OCI-LY7 (cell line): ENCODE measurements at regions not wholly inside any gene's neighbourhood (a gene's known extent, or its start where the extent isn't known, plus 50 kb on each side); places are given as distances from the start of the nearest gene placed in this dataset.

Source experiments
- BruUV-seq: library from RNA; stranded (reverse); fragments of 400-500 nt; replicated peaks from 2 replicates; lab custom pipeline; 2021; lab: Mats Ljungman, UMichigan
- CTCF ChIA-PET: fragments of 300-600 bp; sonication (Branson Sonifier 250); formaldehyde crosslinking; loops from one replicate; lab custom pipeline; 2022; ENCODE audit warnings: antibody characterized with exemption; ENCODE audit not compliant: unreplicated experiment; lab: Charles Lee
- POLR2A ChIA-PET: fragments of 300-600 bp; sonication (Branson Sonifier 250); formaldehyde crosslinking; loops from one replicate; lab custom pipeline; 2022; ENCODE audit warnings: antibody characterized with exemption; lab: Charles Lee
- DNase-seq: peaks from one replicate; pipeline ENCODE4 v3.0.0-alpha.2; 2015; ENCODE audit warnings: low spot score
- H2AFZ ChIP-seq: fragments of 200-600 bp; sonication (generic), shearing (Covaris generic); 2 replicates; pipeline ENCODE4 v1.6.1; 2014; ENCODE audit warnings: mild to moderate bottlenecking, antibody characterized with exemption, low read length, moderate library complexity
- H3K27ac ChIP-seq: fragments of 200-600 bp; sonication (generic); 2 replicates; pipeline ENCODE4 v1.5.1; 2014; ENCODE audit warnings: mixed run types, low read depth, mild to moderate bottlenecking, moderate library complexity, low read length, inconsistent platforms; ENCODE audit not compliant: poor library complexity, severe bottlenecking
- H3K36me3 ChIP-seq: fragments of 200-600 bp; sonication (generic); 2 replicates; pipeline ENCODE4 v1.6.1; 2014; ENCODE audit warnings: mild to moderate bottlenecking, antibody characterized with exemption, low read length, moderate library complexity, mixed read lengths; ENCODE audit not compliant: insufficient read depth
- H3K4me1 ChIP-seq: fragments of 200-600 bp; sonication (generic); 2 replicates; pipeline ENCODE4 v1.5.1; 2014; ENCODE audit warnings: mild to moderate bottlenecking, low read length; ENCODE audit not compliant: insufficient read depth, poor library complexity, severe bottlenecking
- H3K4me2 ChIP-seq: fragments of 200-600 bp; sonication (generic); 2 replicates; pipeline ENCODE4 v1.6.1; 2014; ENCODE audit warnings: mild to moderate bottlenecking, low read length
- H3K4me3 ChIP-seq: fragments of 200-600 bp; sonication (generic); 2 replicates; pipeline ENCODE4 v1.5.1; 2014; ENCODE audit warnings: mild to moderate bottlenecking, low read depth, low read length; ENCODE audit not compliant: poor library complexity, severe bottlenecking
- H3K79me2 ChIP-seq: fragments of 200-600 bp; sonication (generic); 2 replicates; pipeline ENCODE4 v1.6.1; 2016; ENCODE audit warnings: low read depth, mild to moderate bottlenecking, low read length, moderate library complexity, mixed read lengths; ENCODE audit not compliant: insufficient read depth
- H3K9me2 ChIP-seq: fragments of 200-600 bp; sonication (generic); 2 replicates; pipeline ENCODE4 v1.6.1; 2016; ENCODE audit warnings: mild to moderate bottlenecking, low read length, mixed read lengths; ENCODE audit not compliant: insufficient read depth
- H3K9me3 ChIP-seq: fragments of 200-600 bp; sonication (generic); 2 replicates; pipeline ENCODE4 v1.6.1; 2014; ENCODE audit warnings: mild to moderate bottlenecking, mixed run types, low read length, mixed read lengths
- H4K20me1 ChIP-seq: fragments of 200-600 bp; sonication (generic); 2 replicates; pipeline ENCODE4 v1.6.1; 2014; ENCODE audit warnings: mild to moderate bottlenecking, antibody characterized with exemption, low read length, moderate library complexity, mixed read lengths; ENCODE audit not compliant: insufficient read depth
- EZH2phosphoT487 ChIP-seq: fragments of 200-600 bp; sonication (generic); IDR thresholded peaks from 2 replicates; pipeline ENCODE4 v1.6.1; 2018; ENCODE audit warnings: low read depth, borderline replicate concordance, mild to moderate bottlenecking, mixed run types, antibody characterized with exemption, low read length, moderate library complexity, mixed read lengths
- intact Hi-C: fragments of 100-400 bp; cut with micrococcal nuclease; formaldehyde crosslinking; loops from one replicate; pipeline ENCODE4 v1.10.0; 2022; ENCODE audit not compliant: unreplicated experiment
- TF ChIP-seq, protein P1 (sequence below): fragments of 200-600 bp; sonication (generic); conservative IDR thresholded peaks from 2 replicates; pipeline ENCODE4 v1.5.1; 2014; ENCODE audit warnings: mild to moderate bottlenecking, antibody characterized with exemption, low read length, moderate library complexity, mixed read lengths

DNA sequence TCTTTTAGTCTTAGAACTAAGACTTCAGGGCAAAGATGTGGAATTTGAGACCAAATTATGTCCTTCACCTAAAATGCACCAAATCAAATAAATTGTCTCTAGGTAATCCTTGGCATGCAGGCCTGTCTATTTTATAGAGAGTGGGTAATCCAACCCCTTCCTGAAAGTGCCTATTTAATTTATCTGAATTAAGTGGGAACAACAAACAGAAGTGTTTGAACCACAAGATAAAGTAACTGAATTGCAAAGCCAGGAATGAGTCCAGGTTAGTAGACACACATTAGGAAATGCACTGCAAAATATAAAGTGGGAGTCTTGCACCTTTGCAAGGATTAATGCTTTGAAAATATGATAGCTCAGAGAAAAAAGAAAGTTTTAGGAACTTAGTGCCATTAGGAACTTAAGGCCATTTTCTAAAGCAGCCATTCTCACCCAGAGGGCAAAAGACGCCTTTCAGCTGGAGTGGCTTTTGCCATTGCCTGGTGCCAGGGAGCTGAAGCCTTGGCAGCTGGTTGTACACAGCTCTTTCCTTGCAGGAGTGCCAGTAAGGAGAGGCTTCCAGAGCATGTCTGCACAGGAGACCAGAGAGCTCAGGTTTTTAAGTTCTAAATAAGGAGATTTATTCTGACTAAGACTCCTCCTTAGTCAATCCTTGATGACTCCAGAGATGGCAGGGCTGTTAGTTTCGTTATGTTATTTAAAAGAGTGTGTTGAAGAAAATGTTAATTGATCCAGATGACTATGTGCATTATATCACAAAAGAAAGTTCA lies 151.7 kb upstream of the ELL2 start:
- intact Hi-C loops: no loop called here
- TF ChIP-seq, protein P1, sequence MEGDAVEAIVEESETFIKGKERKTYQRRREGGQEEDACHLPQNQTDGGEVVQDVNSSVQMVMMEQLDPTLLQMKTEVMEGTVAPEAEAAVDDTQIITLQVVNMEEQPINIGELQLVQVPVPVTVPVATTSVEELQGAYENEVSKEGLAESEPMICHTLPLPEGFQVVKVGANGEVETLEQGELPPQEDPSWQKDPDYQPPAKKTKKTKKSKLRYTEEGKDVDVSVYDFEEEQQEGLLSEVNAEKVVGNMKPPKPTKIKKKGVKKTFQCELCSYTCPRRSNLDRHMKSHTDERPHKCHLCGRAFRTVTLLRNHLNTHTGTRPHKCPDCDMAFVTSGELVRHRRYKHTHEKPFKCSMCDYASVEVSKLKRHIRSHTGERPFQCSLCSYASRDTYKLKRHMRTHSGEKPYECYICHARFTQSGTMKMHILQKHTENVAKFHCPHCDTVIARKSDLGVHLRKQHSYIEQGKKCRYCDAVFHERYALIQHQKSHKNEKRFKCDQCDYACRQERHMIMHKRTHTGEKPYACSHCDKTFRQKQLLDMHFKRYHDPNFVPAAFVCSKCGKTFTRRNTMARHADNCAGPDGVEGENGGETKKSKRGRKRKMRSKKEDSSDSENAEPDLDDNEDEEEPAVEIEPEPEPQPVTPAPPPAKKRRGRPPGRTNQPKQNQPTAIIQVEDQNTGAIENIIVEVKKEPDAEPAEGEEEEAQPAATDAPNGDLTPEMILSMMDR: no peak
- TF ChIP-seq EZH2phosphoT487: no peak
- H3K4me2 ChIP-seq: no peak overlapping the region
- H3K9me3 ChIP-seq: no peaks in the 10 kb centered on the region
- H2AFZ ChIP-seq: no peak overlapping the region
- BruUV-seq: no TSS peak
- no peaks in the 10 kb centered on the region for H3K36me3 ChIP-seq
- CTCF ChIA-PET: no interaction called here
- POLR2A ChIA-PET: no interaction called here
- H3K9me2 ChIP-seq: no peaks in the 10 kb centered on the region
- H3K4me3 ChIP-seq: no peak overlapping the region
- no peaks in the 10 kb centered on the region for H3K4me1 ChIP-seq
- no peak for DNase-seq
- no peaks in the 10 kb centered on the region for H4K20me1 ChIP-seq
- no peak overlapping the region for H3K27ac ChIP-seq
- no peaks in the 10 kb centered on the region for H3K79me2 ChIP-seq

DNA sequence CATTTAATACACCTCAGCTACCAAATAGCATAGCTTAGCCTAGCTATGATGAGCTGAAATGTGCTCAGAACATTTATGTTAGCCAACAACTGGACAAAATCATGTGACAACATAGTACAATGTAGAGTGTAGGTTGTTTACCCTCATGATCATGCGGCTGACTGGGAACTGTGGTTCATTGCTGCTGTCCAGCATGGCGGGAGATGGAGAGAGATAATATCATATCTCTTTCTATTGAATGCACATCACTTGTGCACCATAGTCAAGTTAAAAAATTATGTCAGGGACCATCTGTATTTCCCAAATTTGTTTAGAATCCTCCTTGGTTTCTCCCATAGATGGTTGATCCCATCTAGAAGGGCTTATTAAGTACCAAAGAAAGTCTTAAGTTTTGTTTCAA lies 151.1 kb upstream of the ELL2 start:
- no peaks in the 10 kb centered on the region for H3K79me2 ChIP-seq
- no peak overlapping the region for H3K27ac ChIP-seq
- no peak overlapping the region for H3K4me2 ChIP-seq
- H3K9me3 ChIP-seq: no peaks in the 10 kb centered on the region
- no peak overlapping the region for H3K4me3 ChIP-seq
- BruUV-seq: no TSS peak
- no peaks in the 10 kb centered on the region for H3K4me1 ChIP-seq
- intact Hi-C loops: no loop called here
- H3K9me2 ChIP-seq: no peaks in the 10 kb centered on the region
- POLR2A ChIA-PET: interaction anchor here (1.0 kb wide), 1 partner anchor 59 kb away, joined by 4 read pairs; no protein-coding TSS in a partner anchor
- no peak for TF ChIP-seq EZH2phosphoT487
- TF ChIP-seq, protein P1: no peak
- no peaks in the 10 kb centered on the region for H3K36me3 ChIP-seq
- DNase-seq: no peak
- no peak overlapping the region for H2AFZ ChIP-seq
- H4K20me1 ChIP-seq: no peaks in the 10 kb centered on the region
- CTCF ChIA-PET: no interaction called here

DNA sequence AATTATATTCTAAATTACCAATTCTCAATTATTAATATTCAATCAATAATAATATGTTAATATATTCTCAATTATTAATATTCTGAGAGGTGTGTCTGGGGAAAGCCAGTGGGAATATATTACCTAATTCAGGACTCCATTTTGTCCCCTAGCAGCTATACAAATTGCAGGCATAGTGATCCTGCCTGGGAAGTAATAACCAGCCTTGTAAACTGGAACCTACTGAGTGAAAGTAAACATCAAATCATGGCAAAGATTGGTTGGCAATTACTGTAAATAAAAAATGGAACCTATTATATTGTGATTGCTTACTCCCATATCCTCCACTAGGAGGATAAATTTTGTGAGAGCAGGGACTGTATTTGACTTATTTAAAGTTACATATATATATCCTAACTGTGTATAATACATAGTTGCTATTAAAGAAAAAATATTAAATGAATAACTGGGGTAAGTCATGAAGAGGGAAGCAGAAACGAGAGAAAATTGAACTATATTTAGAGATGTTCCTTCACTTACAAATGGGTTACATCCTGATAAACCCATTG lies 150.5 kb upstream of the ELL2 start:
- Histone ChIP-seq H4K20me1 (no peaks in the 10 kb centered on the region), H3K4me3 (no peak overlapping the region), H3K36me3 (no peaks in the 10 kb centered on the region), H2AFZ (no peak overlapping the region), H3K9me3 (no peaks in the 10 kb centered on the region), H3K79me2 (no peaks in the 10 kb centered on the region), H3K4me1 (no peaks in the 10 kb centered on the region), H3K27ac (no peak overlapping the region), H3K4me2 (no peak overlapping the region), H3K9me2 (no peaks in the 10 kb centered on the region)
- CTCF ChIA-PET: no interaction called here
- TF ChIP-seq, protein P1: no peak
- TF ChIP-seq EZH2phosphoT487: no peak
- POLR2A ChIA-PET: interaction anchor here (0.6 to 1.0 kb wide), 3 partner anchors 14 to 454 kb away, joined by 3 to 4 read pairs (median 3); no protein-coding TSS in a partner anchor
- no TSS peak for BruUV-seq
- intact Hi-C loops: no loop called here
- DNase-seq: no peak
